AG04449 (cell line): ENCODE measurements at regions not wholly inside any gene's neighbourhood (a gene's known extent, or its start where the extent isn't known, plus 50 kb on each side); places are given as distances from the start of the nearest gene placed in this dataset.

Experiments
- CTCF ChIA-PET: fragments of 350-600 bp; formaldehyde crosslinking; extraction: SDS; loops from one replicate; lab custom pipeline; 2021; ENCODE audit warnings: antibody characterized with exemption; lab: Yijun Ruan, JAX
- POLR2A ChIA-PET: fragments of 400-600, 350-600 bp; formaldehyde crosslinking; extraction: SDS; loops from one replicate; lab custom pipeline; 2020; ENCODE audit warnings: antibody characterized with exemption, inconsistent platforms; lab: Yijun Ruan, JAX
- DNase-seq: peaks from one replicate; pipeline ENCODE4 v3.0.0-alpha.2; 2010; ENCODE audit warnings: low read depth, low spot score
- H3K4me3 ChIP-seq: 2 replicates; pipeline ENCODE4 v1.5.1; 2011; ENCODE audit warnings: low read depth, mild to moderate bottlenecking, control low read depth, low read length
- TF ChIP-seq, protein P1 (sequence below): IDR thresholded peaks from one replicate; pipeline ENCODE4 v1.5.1; 2011; ENCODE audit warnings: mild to moderate bottlenecking, moderate library complexity, low read length, control low read depth, inconsistent platforms; ENCODE audit not compliant: insufficient read depth; ENCODE audit errors: missing control alignments

DNA sequence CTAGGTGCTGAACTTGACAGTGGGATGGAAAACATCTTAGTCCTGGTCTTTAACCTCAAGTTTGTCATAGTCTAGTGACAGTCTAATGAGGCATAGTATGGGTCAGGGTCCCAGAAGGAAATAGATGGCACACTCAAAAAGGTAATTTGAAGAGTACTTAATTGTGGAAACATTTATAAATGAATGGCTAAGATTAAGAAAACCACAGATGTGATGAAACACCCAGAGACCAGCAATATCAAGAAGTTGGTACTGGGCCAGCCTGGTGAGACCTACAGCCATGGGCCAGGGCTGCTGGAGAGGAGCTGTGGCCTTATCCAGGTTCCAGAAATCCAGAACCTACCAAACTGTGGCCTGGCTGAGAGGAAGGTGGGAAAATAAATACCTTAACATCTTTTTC, 93.5 kb upstream of the ATG10 start:
- CTCF ChIA-PET, result no interaction called here
- DNase-seq, result no peak

DNA sequence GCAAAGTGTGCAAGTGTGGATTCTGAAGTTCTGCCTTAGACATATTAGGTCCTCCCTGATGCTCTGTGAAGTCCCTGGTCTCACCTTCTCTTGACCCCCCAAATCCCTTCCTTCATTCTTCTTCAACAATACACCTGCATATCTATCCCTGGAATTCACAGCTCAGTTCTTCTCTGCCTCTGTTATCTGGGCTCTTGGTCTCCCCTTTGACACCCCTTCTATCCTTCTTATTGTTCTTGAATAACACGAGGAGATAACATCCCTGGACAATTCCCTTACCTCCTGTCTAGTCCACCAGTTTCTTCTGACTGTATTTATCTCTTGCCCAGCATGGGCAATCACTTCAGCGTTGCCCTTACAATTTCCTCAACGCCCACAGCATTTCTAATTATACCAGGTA, 104.8 kb upstream of the ATG10 start:
- TF ChIP-seq, protein P1, sequence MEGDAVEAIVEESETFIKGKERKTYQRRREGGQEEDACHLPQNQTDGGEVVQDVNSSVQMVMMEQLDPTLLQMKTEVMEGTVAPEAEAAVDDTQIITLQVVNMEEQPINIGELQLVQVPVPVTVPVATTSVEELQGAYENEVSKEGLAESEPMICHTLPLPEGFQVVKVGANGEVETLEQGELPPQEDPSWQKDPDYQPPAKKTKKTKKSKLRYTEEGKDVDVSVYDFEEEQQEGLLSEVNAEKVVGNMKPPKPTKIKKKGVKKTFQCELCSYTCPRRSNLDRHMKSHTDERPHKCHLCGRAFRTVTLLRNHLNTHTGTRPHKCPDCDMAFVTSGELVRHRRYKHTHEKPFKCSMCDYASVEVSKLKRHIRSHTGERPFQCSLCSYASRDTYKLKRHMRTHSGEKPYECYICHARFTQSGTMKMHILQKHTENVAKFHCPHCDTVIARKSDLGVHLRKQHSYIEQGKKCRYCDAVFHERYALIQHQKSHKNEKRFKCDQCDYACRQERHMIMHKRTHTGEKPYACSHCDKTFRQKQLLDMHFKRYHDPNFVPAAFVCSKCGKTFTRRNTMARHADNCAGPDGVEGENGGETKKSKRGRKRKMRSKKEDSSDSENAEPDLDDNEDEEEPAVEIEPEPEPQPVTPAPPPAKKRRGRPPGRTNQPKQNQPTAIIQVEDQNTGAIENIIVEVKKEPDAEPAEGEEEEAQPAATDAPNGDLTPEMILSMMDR, result no peak
- CTCF ChIA-PET, result no interaction called here
- H3K4me3 ChIP-seq, result no peak overlapping the region
- POLR2A ChIA-PET, result no interaction called here
- DNase-seq, result no peak

More for the DNA sequence above, 93.5 kb upstream of the ATG10 start:
- H3K4me3 ChIP-seq, result no peak overlapping the region
- TF ChIP-seq, protein P1, result no peak
- POLR2A ChIA-PET, result no interaction called here

DNA sequence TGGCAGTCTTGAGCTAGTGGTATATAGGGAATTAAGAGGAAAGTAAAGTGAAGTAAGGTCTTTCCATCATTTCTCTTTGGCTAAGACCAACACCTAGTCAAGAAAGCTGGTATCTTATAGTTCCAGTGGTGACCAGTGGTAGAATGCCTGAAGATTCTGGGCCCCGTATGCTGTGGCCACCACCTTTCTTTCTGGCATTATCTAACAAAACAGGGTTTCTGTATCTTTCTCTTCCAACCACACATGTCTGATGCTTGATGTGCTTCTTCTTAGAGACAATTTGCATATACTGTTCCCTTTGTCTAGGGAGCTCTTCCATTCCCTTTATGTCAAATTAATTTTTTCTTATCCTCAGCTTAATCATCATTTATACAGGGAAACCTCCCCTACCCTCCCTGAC, 109.9 kb upstream of the SSBP2 start:
- H3K4me3 ChIP-seq, result no peak overlapping the region
- TF ChIP-seq, protein P1, result no peak
- CTCF ChIA-PET, result interaction anchor here (0.9 kb wide), 1 partner anchor 23 kb away, joined by 3 read pairs; no protein-coding TSS in a partner anchor
- DNase-seq, result no peak
- POLR2A ChIA-PET, result no interaction called here

DNA sequence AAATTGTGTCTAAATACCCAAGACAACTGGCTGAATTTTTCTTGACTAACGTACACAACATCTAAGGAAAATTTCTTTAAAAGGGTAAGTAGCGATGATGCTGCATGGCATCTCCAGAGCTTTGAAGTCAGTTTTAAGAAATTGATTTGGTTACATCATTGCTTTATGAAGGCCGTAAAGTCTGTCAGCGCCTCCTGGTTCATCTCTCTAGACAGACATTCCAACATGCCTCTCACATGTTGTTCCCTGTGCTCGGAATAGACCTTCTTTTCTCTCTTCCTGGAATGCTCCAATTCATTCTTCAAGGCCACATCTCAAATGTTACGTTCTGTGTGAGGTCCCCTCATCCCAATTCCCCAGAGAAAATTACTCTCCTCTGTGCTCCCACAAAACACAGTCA, 108.7 kb upstream of the SSBP2 start:
- DNase-seq, result no peak
- POLR2A ChIA-PET, result no interaction called here
- TF ChIP-seq, protein P1, result no peak
- no peak overlapping the region for H3K4me3 ChIP-seq
- CTCF ChIA-PET, result no interaction called here

DNA sequence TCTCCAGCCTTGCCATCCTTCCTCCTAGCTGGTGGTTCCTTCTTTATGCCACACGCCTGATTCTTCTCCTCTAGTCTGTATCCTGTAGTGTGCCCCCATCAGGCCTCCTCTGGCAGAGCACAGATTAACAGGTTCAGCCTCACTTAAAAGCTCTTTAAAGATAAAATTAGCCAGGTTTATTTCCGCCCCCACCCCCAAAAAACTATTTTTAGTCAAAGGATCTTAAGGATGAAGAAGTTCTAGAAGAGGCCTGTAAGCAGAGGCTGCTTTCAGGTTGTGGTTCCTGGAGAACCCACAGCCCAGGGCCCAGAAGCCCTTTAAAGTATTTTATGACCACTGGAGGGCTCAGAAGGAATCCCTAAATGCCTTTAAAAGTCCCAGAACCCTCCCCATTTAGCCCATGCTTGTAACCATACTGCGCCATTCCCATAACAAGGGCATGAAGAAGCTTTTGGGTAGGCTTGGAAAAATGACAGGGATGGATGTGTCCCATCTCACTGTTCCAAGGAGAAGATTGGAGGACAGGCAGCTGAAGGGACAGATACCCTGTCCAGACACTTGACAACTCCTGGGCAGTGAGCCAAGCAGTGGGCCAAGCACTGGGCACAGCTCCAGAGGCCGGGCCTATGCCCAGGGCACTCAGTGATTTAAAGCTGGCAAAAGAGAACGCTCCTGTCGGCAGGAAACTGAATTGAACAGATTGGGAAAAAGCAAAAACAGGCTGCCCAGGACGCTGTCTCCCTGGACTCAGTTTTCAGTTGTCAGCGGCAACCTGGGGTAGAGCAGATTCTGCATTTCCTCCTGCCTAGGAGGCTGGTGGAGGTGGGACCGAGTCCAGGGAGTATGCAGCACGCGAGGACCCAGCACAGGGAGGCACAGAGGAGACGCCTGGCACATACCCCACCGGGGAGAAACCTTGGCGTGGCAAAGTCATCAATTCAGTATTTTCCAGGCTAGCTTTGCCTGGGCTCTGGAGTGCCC, 106.3 kb upstream of the SSBP2 start:
- no peak for DNase-seq
- ChIA-PET POLR2A (no interaction called here), CTCF (interaction anchor here (1.1 to 3.5 kb wide), 7 partner anchors 15 to 350 kb away, joined by 3 to 21 read pairs (median 4); partner anchors contain the start of gene SSBP2)
- H3K4me3 ChIP-seq, result no peak overlapping the region
- TF ChIP-seq, protein P1, result no peak

DNA sequence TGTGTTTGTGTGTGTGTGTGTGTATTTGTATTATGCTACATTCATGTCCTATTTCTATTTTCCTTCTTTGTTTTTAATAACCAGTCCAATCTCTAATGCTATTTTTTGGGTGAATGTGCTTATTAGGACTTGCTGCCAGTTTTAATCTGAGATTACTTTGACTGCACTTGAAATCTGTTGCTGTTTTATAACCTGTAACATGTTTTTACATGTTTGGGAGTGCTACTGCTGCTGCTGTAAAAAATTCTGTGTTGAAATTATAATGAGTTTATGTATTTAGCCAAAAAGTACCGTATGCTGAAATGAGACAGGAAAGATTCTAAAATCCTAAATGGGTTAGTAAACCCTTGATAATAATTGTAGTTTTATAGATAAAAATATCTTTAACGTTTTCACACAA, 104.7 kb upstream of the SSBP2 start:
- CTCF ChIA-PET, result interaction anchor here (1.2 to 3.5 kb wide), 2 partner anchors 309 to 349 kb away, joined by 4 to 21 read pairs; no protein-coding TSS in a partner anchor
- POLR2A ChIA-PET, result no interaction called here
- H3K4me3 ChIP-seq, result no peak overlapping the region
- no peak for DNase-seq
- TF ChIP-seq, protein P1, result no peak
